ENCODE measurements at regions not wholly inside any gene's neighbourhood (a gene's known extent, or its start where the extent isn't known, plus 50 kb on each side); places are given as distances from the start of the nearest gene placed in this dataset.

DNA sequence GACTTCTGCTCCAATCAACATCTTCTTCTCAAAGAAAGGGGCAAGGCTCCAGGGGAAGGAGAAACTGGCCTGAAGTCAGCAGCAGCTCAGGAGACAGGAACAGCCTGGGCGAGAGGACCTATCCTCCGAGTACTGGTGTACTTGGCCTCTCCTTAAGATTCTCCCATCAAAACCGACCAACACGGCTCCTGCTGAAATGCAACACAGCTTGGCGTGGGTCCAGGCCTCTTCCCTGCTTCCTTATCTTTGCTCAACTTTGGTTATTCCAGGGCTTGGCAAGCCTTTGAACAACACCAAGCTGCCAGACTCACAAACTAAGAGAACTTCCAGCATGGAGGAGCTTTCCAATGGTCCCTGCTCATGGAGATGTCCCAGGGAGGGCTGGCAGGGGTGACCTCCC lies 377.4 kb downstream of the BCL11B start (continued):
- TF ChIP-seq, protein P1, sequence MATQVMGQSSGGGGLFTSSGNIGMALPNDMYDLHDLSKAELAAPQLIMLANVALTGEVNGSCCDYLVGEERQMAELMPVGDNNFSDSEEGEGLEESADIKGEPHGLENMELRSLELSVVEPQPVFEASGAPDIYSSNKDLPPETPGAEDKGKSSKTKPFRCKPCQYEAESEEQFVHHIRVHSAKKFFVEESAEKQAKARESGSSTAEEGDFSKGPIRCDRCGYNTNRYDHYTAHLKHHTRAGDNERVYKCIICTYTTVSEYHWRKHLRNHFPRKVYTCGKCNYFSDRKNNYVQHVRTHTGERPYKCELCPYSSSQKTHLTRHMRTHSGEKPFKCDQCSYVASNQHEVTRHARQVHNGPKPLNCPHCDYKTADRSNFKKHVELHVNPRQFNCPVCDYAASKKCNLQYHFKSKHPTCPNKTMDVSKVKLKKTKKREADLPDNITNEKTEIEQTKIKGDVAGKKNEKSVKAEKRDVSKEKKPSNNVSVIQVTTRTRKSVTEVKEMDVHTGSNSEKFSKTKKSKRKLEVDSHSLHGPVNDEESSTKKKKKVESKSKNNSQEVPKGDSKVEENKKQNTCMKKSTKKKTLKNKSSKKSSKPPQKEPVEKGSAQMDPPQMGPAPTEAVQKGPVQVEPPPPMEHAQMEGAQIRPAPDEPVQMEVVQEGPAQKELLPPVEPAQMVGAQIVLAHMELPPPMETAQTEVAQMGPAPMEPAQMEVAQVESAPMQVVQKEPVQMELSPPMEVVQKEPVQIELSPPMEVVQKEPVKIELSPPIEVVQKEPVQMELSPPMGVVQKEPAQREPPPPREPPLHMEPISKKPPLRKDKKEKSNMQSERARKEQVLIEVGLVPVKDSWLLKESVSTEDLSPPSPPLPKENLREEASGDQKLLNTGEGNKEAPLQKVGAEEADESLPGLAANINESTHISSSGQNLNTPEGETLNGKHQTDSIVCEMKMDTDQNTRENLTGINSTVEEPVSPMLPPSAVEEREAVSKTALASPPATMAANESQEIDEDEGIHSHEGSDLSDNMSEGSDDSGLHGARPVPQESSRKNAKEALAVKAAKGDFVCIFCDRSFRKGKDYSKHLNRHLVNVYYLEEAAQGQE (tag by site-specific recombination; IDR thresholded peaks at IDR 0.05), result no peak

DNA sequence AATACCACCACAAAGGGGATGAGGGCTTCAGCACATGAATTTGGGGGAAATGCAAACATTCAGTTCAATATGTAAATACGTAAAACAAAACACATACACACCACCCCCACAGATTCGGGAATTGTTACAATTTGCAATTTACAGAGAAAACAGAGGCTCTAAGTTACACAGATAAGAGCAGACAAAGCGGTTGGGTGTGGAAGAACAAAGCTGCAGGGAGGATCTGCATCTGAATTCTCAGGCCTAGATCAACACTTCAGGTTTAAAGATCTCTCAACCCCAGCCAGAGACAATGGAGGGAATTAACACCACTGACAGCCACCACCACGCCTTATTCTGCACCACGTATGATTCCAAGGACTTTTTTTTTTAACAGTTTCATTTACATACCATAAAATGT lies 375.5 kb downstream of the BCL11B start:
- H3K9me3 ChIP-seq (ENCODE audit: control insufficient read depth, insufficient read depth, low read depth, low read length), result no peaks in the 10 kb centered on the region
- H3K4me3 ChIP-seq (ENCODE audit: low read depth, low read length), result no peak overlapping the region
- no peak overlapping the region for H3K27ac ChIP-seq (ENCODE audit: extremely low read depth, low read depth, low read length)
- H3K36me3 ChIP-seq (ENCODE audit: control insufficient read depth in 2 of 2, insufficient read depth in 1 of 2, low read length in 2 of 2), result no peaks in the 10 kb centered on the region
- TF ChIP-seq, protein P2, sequence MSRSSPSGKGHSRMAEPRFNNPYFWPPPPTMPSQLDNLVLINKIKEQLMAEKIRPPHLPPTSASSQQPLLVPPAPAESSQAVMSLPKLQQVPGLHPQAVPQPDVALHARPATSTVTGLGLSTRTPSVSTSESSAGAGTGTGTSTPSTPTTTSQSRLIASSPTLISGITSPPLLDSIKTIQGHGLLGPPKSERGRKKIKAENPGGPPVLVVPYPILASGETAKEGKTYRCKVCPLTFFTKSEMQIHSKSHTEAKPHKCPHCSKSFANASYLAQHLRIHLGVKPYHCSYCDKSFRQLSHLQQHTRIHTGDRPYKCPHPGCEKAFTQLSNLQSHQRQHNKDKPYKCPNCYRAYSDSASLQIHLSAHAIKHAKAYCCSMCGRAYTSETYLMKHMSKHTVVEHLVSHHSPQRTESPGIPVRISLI (tag by site-specific recombination; IDR thresholded peaks at IDR 0.05), result no peak
- TF ChIP-seq GLI4 (tag by site-specific recombination; IDR thresholded peaks at IDR 0.05), result no peak
- TF ChIP-seq, protein P3, sequence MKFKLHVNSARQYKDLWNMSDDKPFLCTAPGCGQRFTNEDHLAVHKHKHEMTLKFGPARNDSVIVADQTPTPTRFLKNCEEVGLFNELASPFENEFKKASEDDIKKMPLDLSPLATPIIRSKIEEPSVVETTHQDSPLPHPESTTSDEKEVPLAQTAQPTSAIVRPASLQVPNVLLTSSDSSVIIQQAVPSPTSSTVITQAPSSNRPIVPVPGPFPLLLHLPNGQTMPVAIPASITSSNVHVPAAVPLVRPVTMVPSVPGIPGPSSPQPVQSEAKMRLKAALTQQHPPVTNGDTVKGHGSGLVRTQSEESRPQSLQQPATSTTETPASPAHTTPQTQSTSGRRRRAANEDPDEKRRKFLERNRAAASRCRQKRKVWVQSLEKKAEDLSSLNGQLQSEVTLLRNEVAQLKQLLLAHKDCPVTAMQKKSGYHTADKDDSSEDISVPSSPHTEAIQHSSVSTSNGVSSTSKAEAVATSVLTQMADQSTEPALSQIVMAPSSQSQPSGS (tag by site-specific recombination; IDR thresholded peaks at IDR 0.05; ENCODE audit: low read depth), result no peak
- no peak for TF ChIP-seq ZNF302 (tag by site-specific recombination; IDR thresholded peaks at IDR 0.05; ENCODE audit: low read depth)
- CTCF ChIA-PET, result interaction anchor here (0.7 kb wide), 1 partner anchor 457 kb away, joined by 3 read pairs; no protein-coding TSS in a partner anchor
- POLR2A ChIA-PET, result no interaction called here
- no peaks in the 10 kb centered on the region for H3K4me1 ChIP-seq (ENCODE audit: control insufficient read depth, insufficient read depth, low read length)

DNA sequence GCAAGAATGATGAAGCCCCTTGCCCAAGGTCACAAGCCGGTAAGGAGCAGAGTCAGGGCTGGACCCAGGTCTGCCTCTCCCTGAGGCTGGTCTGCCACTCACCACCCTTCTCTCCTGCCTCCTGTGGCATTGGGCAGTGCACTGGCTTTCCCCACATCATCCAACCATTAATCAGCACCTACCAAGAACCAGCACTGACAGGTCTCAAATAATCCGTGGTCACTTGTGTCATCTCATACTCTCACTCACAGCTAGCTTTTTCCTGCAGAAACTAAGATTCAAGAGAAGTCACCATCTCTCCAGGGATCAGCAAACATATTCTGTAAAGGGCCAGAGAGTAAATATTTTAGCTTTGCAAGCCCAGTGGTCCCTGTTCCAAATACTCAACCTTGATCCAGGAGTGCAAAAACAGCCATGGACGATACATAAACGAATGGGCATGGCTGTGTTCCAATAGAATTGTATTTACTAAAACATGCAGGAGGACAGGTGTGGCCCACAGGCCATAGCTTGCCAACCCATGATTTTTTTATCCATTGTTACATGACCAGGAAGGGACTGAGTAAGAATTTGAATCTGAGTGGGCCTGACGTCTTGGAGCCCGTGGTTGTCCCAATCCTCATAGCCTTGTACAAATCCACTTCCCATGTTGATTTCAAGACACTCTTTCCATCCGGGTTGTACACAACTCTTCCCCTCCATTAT lies 374.2 kb downstream of the BCL11B start:
- Histone ChIP-seq H3K4me1 (ENCODE audit: control insufficient read depth, insufficient read depth, low read length) (no peaks in the 10 kb centered on the region), H3K4me3 (ENCODE audit: low read depth, low read length) (no peak overlapping the region), H3K9me3 (ENCODE audit: control insufficient read depth, insufficient read depth, low read depth, low read length) (no peaks in the 10 kb centered on the region), H3K27ac (ENCODE audit: extremely low read depth, low read depth, low read length) (no peak overlapping the region), H3K36me3 (ENCODE audit: control insufficient read depth in 2 of 2, insufficient read depth in 1 of 2, low read length in 2 of 2) (no peaks in the 10 kb centered on the region)
- CTCF ChIA-PET, result no interaction called here
- no peak for TF ChIP-seq ZFP69B (tag by site-specific recombination; IDR thresholded peaks at IDR 0.05)
- POLR2A ChIA-PET, result no interaction called here

DNA sequence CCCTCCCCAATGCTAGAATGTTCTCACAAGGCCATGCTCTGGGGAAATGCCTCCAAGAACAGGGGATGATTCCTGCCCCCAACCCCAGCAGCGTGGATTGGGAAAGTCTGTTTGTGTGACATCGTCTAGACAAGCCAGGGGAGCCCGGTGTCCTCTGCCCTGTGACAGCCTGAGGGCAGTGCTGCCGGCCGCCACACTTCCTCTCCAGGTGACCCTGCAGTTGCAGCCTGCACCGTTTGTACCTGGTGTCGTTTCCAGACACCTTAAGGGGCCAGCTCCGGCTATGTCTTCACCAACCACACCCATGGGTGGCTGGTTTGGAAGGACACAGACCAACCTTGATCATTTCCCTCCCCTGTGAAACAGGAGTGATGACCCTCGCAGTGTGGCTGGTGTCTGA lies 372.6 kb downstream of the BCL11B start:
- POLR2A ChIA-PET, result no interaction called here
- no peak overlapping the region for H3K27ac ChIP-seq (ENCODE audit: extremely low read depth, low read depth, low read length)

DNA sequence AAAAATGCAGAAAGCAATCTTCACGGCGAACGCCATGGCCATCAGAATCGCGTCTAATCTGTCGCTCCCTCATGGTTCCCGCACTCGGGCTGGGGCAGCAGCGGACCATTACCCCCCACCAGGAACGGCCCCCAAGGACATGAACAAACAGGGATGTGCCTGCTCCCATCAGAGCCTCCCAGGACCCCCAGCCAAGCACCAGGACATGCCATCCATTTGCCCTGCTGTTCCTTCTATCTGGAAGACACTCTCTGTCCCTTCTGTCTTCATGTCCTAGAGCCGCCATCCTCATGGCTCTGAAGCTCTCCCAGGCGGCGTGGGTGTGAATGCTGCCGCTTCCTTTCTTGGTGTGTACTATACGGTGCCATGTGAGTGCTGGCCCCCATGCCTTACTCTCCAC lies 371.8 kb downstream of the BCL11B start:
- Histone ChIP-seq H3K9me3 (ENCODE audit: control insufficient read depth, insufficient read depth, low read depth, low read length) (no peaks in the 10 kb centered on the region), H3K36me3 (ENCODE audit: control insufficient read depth in 2 of 2, insufficient read depth in 1 of 2, low read length in 2 of 2) (no peaks in the 10 kb centered on the region), H3K27ac (ENCODE audit: extremely low read depth, low read depth, low read length) (no peak overlapping the region), H3K4me3 (ENCODE audit: low read depth, low read length) (no peak overlapping the region), H3K4me1 (ENCODE audit: control insufficient read depth, insufficient read depth, low read length) (peaks cover 7% of the 10 kb centered on the region; the same call in 1 of the 2 replicates)
- ChIA-PET POLR2A (no interaction called here), CTCF (no interaction called here)
- TF ChIP-seq BCL11B (tag by site-specific recombination; IDR thresholded peaks at IDR 0.05; ENCODE audit: low read depth), result no peak
- no peak for TF ChIP-seq ZNF530 (tag by site-specific recombination; IDR thresholded peaks at IDR 0.05; ENCODE audit: low read depth)
- no peak for TF ChIP-seq ZNF677 (tag by site-specific recombination; IDR thresholded peaks at IDR 0.05)
- no peak for TF ChIP-seq ZNF335 (tag by site-specific recombination; conservative IDR thresholded peaks at IDR 0.05)
- TF ChIP-seq ZNF341 (tag by site-specific recombination; IDR thresholded peaks at IDR 0.05; ENCODE audit: low read depth), result no peak
- no peak for TF ChIP-seq ZNF133 (tag by site-specific recombination; IDR thresholded peaks at IDR 0.05)
- TF ChIP-seq ZSCAN30 (tag by site-specific recombination; IDR thresholded peaks at IDR 0.05), result no peak
- no peak for TF ChIP-seq ZNF433 (tag by site-specific recombination; IDR thresholded peaks at IDR 0.05; ENCODE audit: low read depth)
- TF ChIP-seq ZBTB17 (tag by site-specific recombination; IDR thresholded peaks at IDR 0.05), result no peak
- TF ChIP-seq GLI4 (tag by site-specific recombination; IDR thresholded peaks at IDR 0.05), result no peak
- no peak for TF ChIP-seq ZNF658 (tag by site-specific recombination; IDR thresholded peaks at IDR 0.05)
- TF ChIP-seq ZNF768 (tag by site-specific recombination; IDR thresholded peaks at IDR 0.05), result no peak
- TF ChIP-seq BCL11A (tag by site-specific recombination; IDR thresholded peaks at IDR 0.05; ENCODE audit: low read depth), result no peak
- no peak for TF ChIP-seq ZNF473 (tag by site-specific recombination; IDR thresholded peaks at IDR 0.05)
- TF ChIP-seq ZNF24 (tag by site-specific recombination; IDR thresholded peaks at IDR 0.05), result no peak
- no peak for TF ChIP-seq ZNF626 (tag by site-specific recombination; IDR thresholded peaks at IDR 0.05)

More for the DNA sequence above, 372.6 kb downstream of the BCL11B start:
- CTCF ChIA-PET, result no interaction called here
- no peaks in the 10 kb centered on the region for H3K36me3 ChIP-seq (ENCODE audit: control insufficient read depth in 2 of 2, insufficient read depth in 1 of 2, low read length in 2 of 2)
- TF ChIP-seq ZNF624 (tag by site-specific recombination; IDR thresholded peaks at IDR 0.05), result no peak
- no peak for TF ChIP-seq ZBTB20 (tag by site-specific recombination; IDR thresholded peaks at IDR 0.05)
- no peak overlapping the region for H3K4me3 ChIP-seq (ENCODE audit: low read depth, low read length)
- H3K4me1 ChIP-seq (ENCODE audit: control insufficient read depth, insufficient read depth, low read length), result peaks cover 7% of the 10 kb centered on the region; the same call in 1 of the 2 replicates
- H3K9me3 ChIP-seq (ENCODE audit: control insufficient read depth, insufficient read depth, low read depth, low read length), result no peaks in the 10 kb centered on the region
